ENCODE measurements at regions not wholly inside any gene's neighbourhood (a gene's known extent, or its start where the extent isn't known, plus 50 kb on each side); places are given as distances from the start of the nearest gene placed in this dataset.

- FAIRE-seq: no peak
- no peaks in the 10 kb centered on the region for H3K36me3 ChIP-seq (ENCODE audit: control insufficient read depth, insufficient read depth, low read length)
- no peak for TF ChIP-seq CTCF (IDR thresholded peaks at IDR 0.05; ENCODE audit: insufficient read depth, low read length, severe bottlenecking)
- no peak overlapping the region for H3K4me3 ChIP-seq (ENCODE audit: low read depth, low read length)
- no peaks in the 10 kb centered on the region for H3K27me3 ChIP-seq (ENCODE audit: control insufficient read depth, insufficient read depth, low read length)
- DNase-seq (ENCODE audit: low read depth): no peak
Measured at GRCh38 chrX:100217547-100217946, 192.5 kb downstream of the PCDH19 start.

DNA sequence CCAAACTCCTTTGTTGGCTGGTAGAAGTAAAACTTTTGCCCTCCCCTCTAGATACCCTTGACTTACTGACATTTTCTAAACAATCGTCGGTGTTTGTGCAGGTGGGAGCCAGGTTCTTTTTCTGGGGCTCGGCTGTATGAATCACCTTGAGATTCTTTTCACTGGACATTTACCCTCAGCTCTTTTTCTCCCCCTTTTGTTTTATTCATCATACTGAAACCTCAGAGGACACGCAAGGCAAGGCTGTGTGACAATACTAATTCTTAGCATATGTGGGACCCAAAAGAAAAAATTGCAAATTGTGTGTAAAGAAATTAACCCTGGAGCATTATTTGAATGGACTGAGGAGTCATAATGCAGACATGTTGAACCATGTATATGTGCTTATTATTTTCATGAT is 194.0 kb downstream of the PCDH19 start:
- no peak for FAIRE-seq
- TF ChIP-seq CTCF (IDR thresholded peaks at IDR 0.05; ENCODE audit: insufficient read depth, low read length, severe bottlenecking): no peak
- DNase-seq (ENCODE audit: low read depth): no peak
- H3K36me3 ChIP-seq (ENCODE audit: control insufficient read depth, insufficient read depth, low read length): no peaks in the 10 kb centered on the region
- H3K4me3 ChIP-seq (ENCODE audit: low read depth, low read length): no peak overlapping the region
- no peaks in the 10 kb centered on the region for H3K27me3 ChIP-seq (ENCODE audit: control insufficient read depth, insufficient read depth, low read length)

- DNase-seq (ENCODE audit: low read depth) (peak; percentile 87), FAIRE-seq (no peak)
- no peaks in the 10 kb centered on the region for H3K27me3 ChIP-seq (ENCODE audit: control insufficient read depth, insufficient read depth, low read length)
- H3K4me3 ChIP-seq (ENCODE audit: low read depth, low read length): no peak overlapping the region
- no peak for TF ChIP-seq CTCF (IDR thresholded peaks at IDR 0.05; ENCODE audit: insufficient read depth, low read length, severe bottlenecking)
- H3K36me3 ChIP-seq (ENCODE audit: control insufficient read depth, insufficient read depth, low read length): no peaks in the 10 kb centered on the region
Measured at GRCh38 chrX:100208076-100208475, 202.0 kb downstream of the PCDH19 start.

DNA sequence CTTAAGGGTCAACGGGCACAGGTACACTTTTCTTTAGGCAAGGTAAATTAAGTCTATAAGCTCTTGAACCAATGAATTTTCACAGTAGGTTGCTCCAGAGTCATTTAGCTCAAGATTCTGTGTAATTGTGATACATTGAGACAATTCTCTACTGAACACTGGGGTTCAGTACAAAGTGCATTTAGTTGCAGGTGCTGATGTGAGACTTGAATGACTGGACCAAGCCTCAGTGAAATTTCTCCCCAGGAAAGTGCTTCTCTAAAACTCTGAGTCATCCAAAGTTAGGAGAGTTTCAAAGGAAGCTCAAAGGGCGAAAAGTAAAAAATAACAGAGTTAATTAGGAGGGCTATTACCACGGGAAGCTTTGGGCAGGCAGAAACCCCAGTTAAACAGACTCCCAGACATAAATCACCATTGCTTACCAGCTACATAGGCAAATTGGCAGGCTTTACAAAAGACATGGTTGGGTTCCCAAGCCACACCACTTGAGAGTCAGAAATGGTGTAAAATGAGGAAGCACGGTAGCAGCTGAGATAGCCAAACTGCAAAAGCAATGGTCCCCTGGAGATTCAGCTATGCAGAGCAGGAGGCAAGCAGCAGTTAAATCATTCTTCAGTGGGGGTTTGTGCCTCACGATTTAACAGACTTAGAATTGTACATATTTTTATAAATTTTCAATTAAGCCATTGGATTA is 202.6 kb downstream of the PCDH19 start:
- FAIRE-seq (no peak), DNase-seq (ENCODE audit: low read depth) (peak; percentile 13)
- TF ChIP-seq CTCF (IDR thresholded peaks at IDR 0.05; ENCODE audit: insufficient read depth, low read length, severe bottlenecking): no peak
- H3K36me3 ChIP-seq (ENCODE audit: control insufficient read depth, insufficient read depth, low read length): no peaks in the 10 kb centered on the region
- no peaks in the 10 kb centered on the region for H3K27me3 ChIP-seq (ENCODE audit: control insufficient read depth, insufficient read depth, low read length)
- no peak overlapping the region for H3K4me3 ChIP-seq (ENCODE audit: low read depth, low read length)

- no peaks in the 10 kb centered on the region for H3K36me3 ChIP-seq (ENCODE audit: control insufficient read depth, insufficient read depth, low read length)
- DNase-seq (ENCODE audit: low read depth) (no peak), FAIRE-seq (no peak)
- H3K27me3 ChIP-seq (ENCODE audit: control insufficient read depth, insufficient read depth, low read length): no peaks in the 10 kb centered on the region
- no peak overlapping the region for H3K4me3 ChIP-seq (ENCODE audit: low read depth, low read length)
- no peak for TF ChIP-seq CTCF (IDR thresholded peaks at IDR 0.05; ENCODE audit: insufficient read depth, low read length, severe bottlenecking)
Measured at GRCh38 chrX:100204534-100204933, 205.5 kb downstream of the PCDH19 start.

Data from bronchial epithelial cell (primary cell).